NCI-H1092 (cell line): ENCODE measurements at regions not wholly inside any gene's neighbourhood (a gene's known extent, or its start where the extent isn't known, plus 50 kb on each side); places are given as distances from the start of the nearest gene placed in this dataset.

ENCODE experiments used
- DNase-seq: peaks from one replicate; lab custom pipeline; 2025; lab: John Stamatoyannopoulos, UW

- no peak for DNase-seq
Measured at GRCh38 chr3:66692042-66692765, 191.4 kb upstream of the LRIG1 start.

- DNase-seq, result no peak
Measured at GRCh38 chr3:66692766-66693150, 191.9 kb upstream of the LRIG1 start.

GRCh38 chr3:66693461-66694031 is 192.7 kb upstream of the LRIG1 start:
- peak; percentile 0 for DNase-seq

- no peak for DNase-seq
Measured at GRCh38 chr3:66702126-66702525, 201.3 kb upstream of the LRIG1 start.

GRCh38 chr3:66703501-66703900 is 202.7 kb upstream of the LRIG1 start:
- DNase-seq, result no peak

GRCh38 chr3:66705076-66705475 is 204.3 kb upstream of the LRIG1 start:
- DNase-seq, result no peak

GRCh38 chr3:66706890-66707289 is 206.1 kb upstream of the LRIG1 start:
- no peak for DNase-seq

- no peak for DNase-seq
Measured at GRCh38 chr3:66709532-66709931, 208.7 kb upstream of the LRIG1 start.

GRCh38 chr3:66712210-66712609 is 211.4 kb upstream of the LRIG1 start:
- DNase-seq, result no peak

- no peak for DNase-seq
Measured at GRCh38 chr3:66713921-66714320, 213.1 kb upstream of the LRIG1 start.

- no peak for DNase-seq
Measured at GRCh38 chr3:66715806-66716205, 215.0 kb upstream of the LRIG1 start.

- DNase-seq, result no peak
Measured at GRCh38 chr3:66717806-66718205, 217.0 kb upstream of the LRIG1 start.

GRCh38 chr3:66719796-66720356 is 219.1 kb upstream of the LRIG1 start:
- no peak for DNase-seq

GRCh38 chr3:66720508-66720907 is 219.7 kb upstream of the LRIG1 start:
- DNase-seq, result no peak

GRCh38 chr3:66722675-66723074 is 221.9 kb upstream of the LRIG1 start:
- DNase-seq, result no peak

GRCh38 chr3:66723231-66723630 is 222.4 kb upstream of the LRIG1 start:
- no peak for DNase-seq

GRCh38 chr3:66729687-66730393 is 229.0 kb upstream of the LRIG1 start:
- no peak for DNase-seq

- DNase-seq, result no peak
Measured at GRCh38 chr3:66738625-66739365, 238.0 kb upstream of the LRIG1 start.

- no peak for DNase-seq
Measured at GRCh38 chr3:66740260-66740659, 239.4 kb upstream of the LRIG1 start.

- DNase-seq, result no peak
Measured at GRCh38 chr3:66744521-66744920, 243.7 kb upstream of the LRIG1 start.

GRCh38 chr3:66744986-66745385 is 244.2 kb upstream of the LRIG1 start:
- DNase-seq, result no peak

GRCh38 chr3:66747261-66747660 is 246.4 kb upstream of the LRIG1 start:
- no peak for DNase-seq
